WTC11 (cell line): ENCODE measurements at regions not wholly inside any gene's neighbourhood (a gene's known extent, or its start where the extent isn't known, plus 50 kb on each side); places are given as distances from the start of the nearest gene placed in this dataset.

Source experiments
- ATAC-seq: fragments of 200-7000 bp; cut with Tn5 transposase; 2 replicates; pipeline ENCODE4 v1.10.0; 2021; ENCODE audit warnings: mild to moderate bottlenecking, moderate library complexity
- CTCF ChIA-PET: fragments of 300-600 bp; sonication (Branson Sonifier 250); formaldehyde crosslinking; loops from one replicate; lab custom pipeline; 2021; ENCODE audit warnings: antibody characterized with exemption; lab: Charles Lee
- POLR2A ChIA-PET: fragments of 350-600 bp; sonication (Branson Sonifier 250); formaldehyde crosslinking; loops from one replicate; lab custom pipeline; 2021; ENCODE audit warnings: antibody characterized with exemption; lab: Charles Lee
- DNase-seq: peaks from one replicate; pipeline ENCODE4 v3.0.0; 2021; ENCODE audit warnings: low spot score
- H3K27ac Mint-ChIP-seq: 2 replicates; pipeline ENCODE4 v1.8.0; 2021; ENCODE audit warnings: mixed read lengths
- H3K27me3 Mint-ChIP-seq: 2 replicates; pipeline ENCODE4 v1.8.0; 2021; ENCODE audit warnings: low read depth, mild to moderate bottlenecking, moderate library complexity, mixed read lengths
- H3K36me3 Mint-ChIP-seq: 2 replicates; pipeline ENCODE4 v1.8.0; 2021; ENCODE audit warnings: mixed read lengths
- H3K4me1 Mint-ChIP-seq: 2 replicates; pipeline ENCODE4 v1.8.0; 2022; ENCODE audit warnings: mixed read lengths
- H3K4me3 Mint-ChIP-seq: 2 replicates; pipeline ENCODE4 v1.8.0; 2021; ENCODE audit warnings: mild to moderate bottlenecking, moderate library complexity, mixed read lengths
- H3K9me3 Mint-ChIP-seq: 2 replicates; pipeline ENCODE4 v1.8.0; 2021; ENCODE audit warnings: mixed read lengths
- AR ChIP-seq: fragments of 250-450 bp; sonication (Bioruptor Pico); IDR thresholded peaks from 2 replicates; pipeline ENCODE4 v1.9.0; 2021; ENCODE audit warnings: mild to moderate bottlenecking
- ATF1 ChIP-seq: sonication (generic); formaldehyde crosslinking; IDR thresholded peaks from 2 replicates; pipeline ENCODE4 v1.8.1; 2023; ENCODE audit warnings: mild to moderate bottlenecking, moderate library complexity, missing genetic modification reagents
- CREM ChIP-seq: sonication (generic); formaldehyde crosslinking; IDR thresholded peaks from 2 replicates; pipeline ENCODE4 v1.8.1; 2022; ENCODE audit warnings: mild to moderate bottlenecking, missing genetic modification reagents, moderate library complexity
- FOXJ3 ChIP-seq: sonication (generic); formaldehyde crosslinking; IDR thresholded peaks from 2 replicates; pipeline ENCODE4 v1.9.0; 2021; ENCODE audit warnings: missing genetic modification reagents, mild to moderate bottlenecking, borderline replicate concordance
- HMGXB4 ChIP-seq: sonication (generic); formaldehyde crosslinking; IDR thresholded peaks from 2 replicates; pipeline ENCODE4 v1.8.1; 2023; ENCODE audit warnings: mild to moderate bottlenecking, moderate library complexity, missing genetic modification reagents
- IRF2 ChIP-seq: sonication (generic); formaldehyde crosslinking; IDR thresholded peaks from 2 replicates; pipeline ENCODE4 v1.8.0; 2022; ENCODE audit warnings: low read depth, missing genetic modification reagents, borderline replicate concordance
- JAZF1 ChIP-seq: fragments of 250-450 bp; sonication (Bioruptor Pico); IDR thresholded peaks from 2 replicates; pipeline ENCODE4 v1.9.0; 2021; ENCODE audit warnings: moderate library complexity, mild to moderate bottlenecking, inconsistent platforms
- JUN ChIP-seq: sonication (generic); formaldehyde crosslinking; IDR thresholded peaks from 2 replicates; pipeline ENCODE4 v1.8.0; 2023; ENCODE audit warnings: mild to moderate bottlenecking, missing genetic modification reagents
- OVOL2 ChIP-seq: fragments of 250-450 bp; sonication (Bioruptor Pico); IDR thresholded peaks from 2 replicates; pipeline ENCODE4 v1.9.0; 2021; ENCODE audit warnings: mild to moderate bottlenecking, borderline replicate concordance
- PRRX2 ChIP-seq: fragments of 250-450 bp; sonication (Bioruptor Pico); IDR thresholded peaks from 2 replicates; pipeline ENCODE4 v1.8.0; 2021; ENCODE audit warnings: mild to moderate bottlenecking
- SMAD4 ChIP-seq: sonication (generic); formaldehyde crosslinking; IDR thresholded peaks from 2 replicates; pipeline ENCODE4 v1.8.0; 2022; ENCODE audit warnings: mild to moderate bottlenecking, missing genetic modification reagents
- TCF7 ChIP-seq: sonication (generic); formaldehyde crosslinking; IDR thresholded peaks from 2 replicates; pipeline ENCODE4 v1.8.0; 2022; ENCODE audit warnings: mild to moderate bottlenecking, low read depth, missing genetic modification reagents, moderate library complexity
- TEAD1 ChIP-seq: sonication (generic); formaldehyde crosslinking; IDR thresholded peaks from 2 replicates; pipeline ENCODE4 v1.8.0; 2022; ENCODE audit warnings: mild to moderate bottlenecking, missing genetic modification reagents
- ZBTB21 ChIP-seq: sonication (generic); formaldehyde crosslinking; IDR thresholded peaks from 2 replicates; pipeline ENCODE4 v1.8.1; 2023; ENCODE audit warnings: mild to moderate bottlenecking, missing genetic modification reagents, borderline replicate concordance
- ZNF396 ChIP-seq: fragments of 250-450 bp; sonication (Bioruptor Pico); IDR thresholded peaks from 2 replicates; pipeline ENCODE4 v1.8.0; 2021; ENCODE audit warnings: mild to moderate bottlenecking, moderate library complexity, borderline replicate concordance
- ZNF416 ChIP-seq: fragments of 250-450 bp; sonication (Bioruptor Pico); IDR thresholded peaks from 2 replicates; pipeline ENCODE4 v1.9.0; 2021; ENCODE audit warnings: mild to moderate bottlenecking, inconsistent platforms
- ZNF423 ChIP-seq: fragments of 250-450 bp; sonication (Bioruptor Pico); IDR thresholded peaks from 2 replicates; pipeline ENCODE4 v2.1.2; 2022; ENCODE audit warnings: mild to moderate bottlenecking, moderate library complexity
- ZSCAN18 ChIP-seq: fragments of 250-450 bp; sonication (Bioruptor Pico); IDR thresholded peaks from 2 replicates; pipeline ENCODE4 v2.1.2; 2022; ENCODE audit warnings: mild to moderate bottlenecking, moderate library complexity
- TF ChIP-seq, protein P1 (sequence below): sonication (generic); formaldehyde crosslinking; IDR thresholded peaks from 2 replicates; pipeline ENCODE4 v1.8.1; 2022; ENCODE audit warnings: missing genetic modification reagents, borderline replicate concordance
- TF ChIP-seq, protein P2 (sequence below): sonication (generic); formaldehyde crosslinking; IDR thresholded peaks from 2 replicates; pipeline ENCODE4 v1.8.0; 2022; ENCODE audit warnings: missing genetic modification reagents

- peaks cover 7% of the 10 kb centered on the region for H3K27me3 Mint-ChIP-seq
- no peak for ATAC-seq
- no peak overlapping the region for H3K27ac Mint-ChIP-seq
- TF ChIP-seq, protein P1, sequence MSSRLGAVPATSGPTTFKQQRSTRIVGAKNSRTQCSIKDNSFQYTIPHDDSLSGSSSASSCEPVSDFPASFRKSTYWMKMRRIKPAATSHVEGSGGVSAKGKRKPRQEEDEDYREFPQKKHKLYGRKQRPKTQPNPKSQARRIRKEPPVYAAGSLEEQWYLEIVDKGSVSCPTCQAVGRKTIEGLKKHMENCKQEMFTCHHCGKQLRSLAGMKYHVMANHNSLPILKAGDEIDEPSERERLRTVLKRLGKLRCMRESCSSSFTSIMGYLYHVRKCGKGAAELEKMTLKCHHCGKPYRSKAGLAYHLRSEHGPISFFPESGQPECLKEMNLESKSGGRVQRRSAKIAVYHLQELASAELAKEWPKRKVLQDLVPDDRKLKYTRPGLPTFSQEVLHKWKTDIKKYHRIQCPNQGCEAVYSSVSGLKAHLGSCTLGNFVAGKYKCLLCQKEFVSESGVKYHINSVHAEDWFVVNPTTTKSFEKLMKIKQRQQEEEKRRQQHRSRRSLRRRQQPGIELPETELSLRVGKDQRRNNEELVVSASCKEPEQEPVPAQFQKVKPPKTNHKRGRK (CRISPR knock-in tag) = no peak
- TF ChIP-seq CREM (no peak), FOXJ3 (no peak), TEAD1 (CRISPR knock-in tag) (no peak), AR (CRISPR knock-in tag) (no peak), JUN (CRISPR knock-in tag) (no peak), ZNF396 (CRISPR knock-in tag) (no peak)
- no peaks in the 10 kb centered on the region for H3K9me3 Mint-ChIP-seq
- peaks cover 3% of the 10 kb centered on the region for H3K4me1 Mint-ChIP-seq
- CTCF ChIA-PET = interaction anchor here (2.3 kb wide), 1 partner anchor 56 kb away, joined by 11 read pairs; no protein-coding TSS in a partner anchor
- no peak overlapping the region for H3K4me3 Mint-ChIP-seq
- no peaks in the 10 kb centered on the region for H3K36me3 Mint-ChIP-seq
- no peak for DNase-seq
- POLR2A ChIA-PET = no interaction called here
Observed at GRCh38 chr10:100618632-100619255, 83.0 kb downstream of the HIF1AN start.

DNA sequence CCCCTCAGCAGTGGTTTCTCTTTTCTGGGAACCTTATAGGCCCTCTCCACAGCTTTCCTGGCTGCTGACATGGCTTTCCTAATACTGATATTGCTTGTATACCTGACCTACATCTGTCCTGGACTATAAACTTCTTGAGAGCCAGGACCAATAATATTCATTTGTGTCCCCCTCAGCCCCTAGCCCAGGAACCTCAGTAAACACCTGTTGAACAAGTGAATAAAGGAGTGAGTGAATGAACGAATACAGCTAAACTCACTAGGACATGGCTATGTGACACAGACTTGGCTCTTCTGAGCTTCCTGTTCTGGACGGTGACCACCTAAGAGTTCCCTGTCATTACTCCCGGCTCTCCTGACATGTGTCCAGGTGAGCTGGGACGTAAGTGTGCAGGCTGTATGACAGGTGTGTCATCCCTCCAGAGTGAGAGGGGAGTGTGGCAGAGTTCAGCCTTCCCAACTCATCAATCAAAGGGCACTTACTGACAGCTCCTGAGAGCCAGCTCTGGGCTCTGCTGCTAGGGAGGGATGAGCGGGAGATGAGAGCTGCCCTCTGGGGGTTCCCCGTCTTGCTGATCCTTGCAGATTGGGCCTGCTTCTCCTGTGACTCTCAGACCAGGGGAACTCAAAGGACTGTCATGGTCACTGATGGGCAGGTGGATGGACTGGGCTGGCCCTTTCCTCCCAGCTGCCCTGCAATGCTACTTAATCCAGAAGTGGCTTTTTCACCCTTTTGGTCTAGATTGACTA is 84.5 kb downstream of the HIF1AN start:
- H3K4me3 Mint-ChIP-seq = no peak overlapping the region
- TF ChIP-seq SMAD4 (CRISPR knock-in tag) (no peak), JAZF1 (CRISPR knock-in tag) (no peak), IRF2 (CRISPR knock-in tag) (no peak), ATF1 (no peak), ZBTB21 (CRISPR knock-in tag) (no peak), ZNF423 (CRISPR knock-in tag) (no peak), ZNF416 (CRISPR knock-in tag) (no peak), ZSCAN18 (CRISPR knock-in tag) (no peak), OVOL2 (CRISPR knock-in tag) (no peak), PRRX2 (CRISPR knock-in tag) (no peak), HMGXB4 (CRISPR knock-in tag) (no peak), TCF7 (no peak)
- TF ChIP-seq, protein P2, sequence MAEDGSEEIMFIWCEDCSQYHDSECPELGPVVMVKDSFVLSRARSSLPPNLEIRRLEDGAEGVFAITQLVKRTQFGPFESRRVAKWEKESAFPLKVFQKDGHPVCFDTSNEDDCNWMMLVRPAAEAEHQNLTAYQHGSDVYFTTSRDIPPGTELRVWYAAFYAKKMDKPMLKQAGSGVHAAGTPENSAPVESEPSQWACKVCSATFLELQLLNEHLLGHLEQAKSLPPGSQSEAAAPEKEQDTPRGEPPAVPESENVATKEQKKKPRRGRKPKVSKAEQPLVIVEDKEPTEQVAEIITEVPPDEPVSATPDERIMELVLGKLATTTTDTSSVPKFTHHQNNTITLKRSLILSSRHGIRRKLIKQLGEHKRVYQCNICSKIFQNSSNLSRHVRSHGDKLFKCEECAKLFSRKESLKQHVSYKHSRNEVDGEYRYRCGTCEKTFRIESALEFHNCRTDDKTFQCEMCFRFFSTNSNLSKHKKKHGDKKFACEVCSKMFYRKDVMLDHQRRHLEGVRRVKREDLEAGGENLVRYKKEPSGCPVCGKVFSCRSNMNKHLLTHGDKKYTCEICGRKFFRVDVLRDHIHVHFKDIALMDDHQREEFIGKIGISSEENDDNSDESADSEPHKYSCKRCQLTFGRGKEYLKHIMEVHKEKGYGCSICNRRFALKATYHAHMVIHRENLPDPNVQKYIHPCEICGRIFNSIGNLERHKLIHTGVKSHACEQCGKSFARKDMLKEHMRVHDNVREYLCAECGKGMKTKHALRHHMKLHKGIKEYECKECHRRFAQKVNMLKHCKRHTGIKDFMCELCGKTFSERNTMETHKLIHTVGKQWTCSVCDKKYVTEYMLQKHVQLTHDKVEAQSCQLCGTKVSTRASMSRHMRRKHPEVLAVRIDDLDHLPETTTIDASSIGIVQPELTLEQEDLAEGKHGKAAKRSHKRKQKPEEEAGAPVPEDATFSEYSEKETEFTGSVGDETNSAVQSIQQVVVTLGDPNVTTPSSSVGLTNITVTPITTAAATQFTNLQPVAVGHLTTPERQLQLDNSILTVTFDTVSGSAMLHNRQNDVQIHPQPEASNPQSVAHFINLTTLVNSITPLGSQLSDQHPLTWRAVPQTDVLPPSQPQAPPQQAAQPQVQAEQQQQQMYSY (CRISPR knock-in tag) = no peak
- TF ChIP-seq, all 79 proteins: peak for 0
- ATAC-seq (no peak), DNase-seq (no peak)
- no peaks in the 10 kb centered on the region for H3K36me3 Mint-ChIP-seq
- ChIA-PET CTCF (interaction anchor here (1.3 to 2.3 kb wide), 3 partner anchors 51 to 258 kb away, joined by 3 to 11 read pairs (median 6); no protein-coding TSS in a partner anchor), POLR2A (no interaction called here)
- H3K9me3 Mint-ChIP-seq = no peaks in the 10 kb centered on the region
- H3K27me3 Mint-ChIP-seq = peaks cover 11% of the 10 kb centered on the region
- H3K4me1 Mint-ChIP-seq = peaks cover 10% of the 10 kb centered on the region
- H3K27ac Mint-ChIP-seq = no peak overlapping the region
